Parathyroid adenoma (tissue), 2 donors: ENCODE measurements at regions not wholly inside any gene's neighbourhood (a gene's known extent, or its start where the extent isn't known, plus 50 kb on each side); places are given as distances from the start of the nearest gene placed in this dataset.

Experiments used
- H2AFZ ChIP-seq: fragments of 300-600 bp; sonication (generic); one replicate; pipeline ENCODE4 v1.7.0; 2017; ENCODE audit warnings: antibody characterized with exemption, mild to moderate bottlenecking
- H3K27ac ChIP-seq: fragments of 300-600 bp; sonication (generic); one replicate; pipeline ENCODE4 v1.7.0; 2017
- H3K27me3 ChIP-seq: fragments of 300-600 bp; sonication (generic); one replicate; pipeline ENCODE4 v1.7.0; 2017; ENCODE audit warnings: low read length; ENCODE audit not compliant: control insufficient read depth, insufficient read depth
- H3K36me3 ChIP-seq: fragments of 300-600 bp; sonication (generic); one replicate; pipeline ENCODE4 v1.7.0; 2017; ENCODE audit warnings: low read length; ENCODE audit not compliant: control insufficient read depth, insufficient read depth
- H3K4me1 ChIP-seq: fragments of 300-600 bp; sonication (generic); one replicate; pipeline ENCODE4 v1.7.0; 2017; ENCODE audit warnings: control low read depth
- H3K4me2 ChIP-seq: fragments of 300-600 bp; sonication (generic); one replicate; pipeline ENCODE4 v1.7.0; 2017; ENCODE audit warnings: low read length
- H3K4me3 ChIP-seq: fragments of 300-600 bp; sonication (generic); one replicate; pipeline ENCODE4 v1.7.0; 2017; ENCODE audit warnings: low read depth, low read length
- H3K79me2 ChIP-seq: fragments of 300-600 bp; sonication (generic); one replicate; pipeline ENCODE4 v1.7.0; 2017; ENCODE audit warnings: control low read depth
- H3K9ac ChIP-seq: fragments of 300-600 bp; sonication (generic); one replicate; pipeline ENCODE4 v1.7.0; 2017; ENCODE audit warnings: mild to moderate bottlenecking
- H3K9me3 ChIP-seq: fragments of 300-600 bp; sonication (generic); one replicate; pipeline ENCODE4 v1.7.0; 2017; ENCODE audit warnings: low read length; ENCODE audit not compliant: control insufficient read depth
- CTCF ChIP-seq: fragments of 300-600 bp; sonication (generic); IDR thresholded peaks from one replicate; pipeline ENCODE4 v1.7.0; 2017; ENCODE audit warnings: antibody characterized with exemption, mild to moderate bottlenecking
- donor health status: primary hyperparathyroidism.

- TF ChIP-seq CTCF: no peak
- Histone ChIP-seq H3K4me3 (no peak overlapping the region), H3K27ac (no peak overlapping the region), H3K9me3 (no peaks in the 10 kb centered on the region), H2AFZ (no peak overlapping the region), H3K36me3 (no peaks in the 10 kb centered on the region), H3K9ac (no peak overlapping the region), H3K27me3 (no peaks in the 10 kb centered on the region), H3K4me2 (no peak overlapping the region), H3K4me1 (no peaks in the 10 kb centered on the region), H3K79me2 (no peaks in the 10 kb centered on the region)
Observed at GRCh38 chr10:54940418-54940817, 139.4 kb upstream of the PCDH15 start.

GRCh38 chr10:54914049-54914448 lies 113.0 kb upstream of the PCDH15 start:
- TF ChIP-seq CTCF: no peak
- Histone ChIP-seq H3K27ac (no peak overlapping the region), H3K36me3 (no peaks in the 10 kb centered on the region), H3K4me1 (no peaks in the 10 kb centered on the region), H3K79me2 (no peaks in the 10 kb centered on the region), H3K4me2 (no peak overlapping the region), H3K4me3 (no peak overlapping the region), H3K9ac (no peak overlapping the region), H2AFZ (no peak overlapping the region), H3K9me3 (no peaks in the 10 kb centered on the region), H3K27me3 (no peaks in the 10 kb centered on the region)

- H3K9me3 ChIP-seq: no peaks in the 10 kb centered on the region
- no peaks in the 10 kb centered on the region for H3K79me2 ChIP-seq
- TF ChIP-seq CTCF: no peak
- no peak overlapping the region for H3K27ac ChIP-seq
- no peaks in the 10 kb centered on the region for H3K4me1 ChIP-seq
- no peak overlapping the region for H3K9ac ChIP-seq
- no peaks in the 10 kb centered on the region for H3K36me3 ChIP-seq
- no peaks in the 10 kb centered on the region for H3K27me3 ChIP-seq
- H2AFZ ChIP-seq: no peak overlapping the region
- H3K4me2 ChIP-seq: no peak overlapping the region
- no peak overlapping the region for H3K4me3 ChIP-seq
Observed at GRCh38 chr10:54909165-54909564, 108.1 kb upstream of the PCDH15 start.

- Histone ChIP-seq H3K79me2 (no peaks in the 10 kb centered on the region), H3K9me3 (no peaks in the 10 kb centered on the region), H3K27me3 (no peaks in the 10 kb centered on the region), H3K4me1 (no peaks in the 10 kb centered on the region), H3K27ac (no peak overlapping the region), H3K9ac (no peak overlapping the region), H2AFZ (no peak overlapping the region), H3K36me3 (no peaks in the 10 kb centered on the region), H3K4me2 (no peak overlapping the region), H3K4me3 (no peak overlapping the region)
- TF ChIP-seq CTCF: no peak
Observed at GRCh38 chr10:54908019-54908418, 107.0 kb upstream of the PCDH15 start.

GRCh38 chr10:54906940-54907339 lies 105.9 kb upstream of the PCDH15 start:
- TF ChIP-seq CTCF: no peak
- H2AFZ ChIP-seq: no peak overlapping the region
- H3K27me3 ChIP-seq: no peaks in the 10 kb centered on the region
- no peak overlapping the region for H3K27ac ChIP-seq
- no peak overlapping the region for H3K4me3 ChIP-seq
- H3K79me2 ChIP-seq: no peaks in the 10 kb centered on the region
- H3K9me3 ChIP-seq: no peaks in the 10 kb centered on the region
- H3K9ac ChIP-seq: no peak overlapping the region
- no peaks in the 10 kb centered on the region for H3K36me3 ChIP-seq
- no peaks in the 10 kb centered on the region for H3K4me1 ChIP-seq
- H3K4me2 ChIP-seq: no peak overlapping the region
